WTC11 (cell line): ENCODE measurements at regions not wholly inside any gene's neighbourhood (a gene's known extent, or its start where the extent isn't known, plus 50 kb on each side); places are given as distances from the start of the nearest gene placed in this dataset.

Experiments used
- ATAC-seq: fragments of 200-7000 bp; cut with Tn5 transposase; 2 replicates; pipeline ENCODE4 v1.10.0; 2021; ENCODE audit warnings: mild to moderate bottlenecking, moderate library complexity
- CTCF ChIA-PET: fragments of 300-600 bp; sonication (Branson Sonifier 250); formaldehyde crosslinking; loops from one replicate; lab custom pipeline; 2021; ENCODE audit warnings: antibody characterized with exemption; lab: Charles Lee
- POLR2A ChIA-PET: fragments of 350-600 bp; sonication (Branson Sonifier 250); formaldehyde crosslinking; loops from one replicate; lab custom pipeline; 2021; ENCODE audit warnings: antibody characterized with exemption; lab: Charles Lee
- DNase-seq: peaks from one replicate; pipeline ENCODE4 v3.0.0; 2021; ENCODE audit warnings: low spot score
- H3K27ac Mint-ChIP-seq: 2 replicates; pipeline ENCODE4 v1.8.0; 2021; ENCODE audit warnings: mixed read lengths
- H3K27me3 Mint-ChIP-seq: 2 replicates; pipeline ENCODE4 v1.8.0; 2021; ENCODE audit warnings: low read depth, mild to moderate bottlenecking, moderate library complexity, mixed read lengths
- H3K36me3 Mint-ChIP-seq: 2 replicates; pipeline ENCODE4 v1.8.0; 2021; ENCODE audit warnings: mixed read lengths
- H3K4me1 Mint-ChIP-seq: 2 replicates; pipeline ENCODE4 v1.8.0; 2022; ENCODE audit warnings: mixed read lengths
- H3K4me3 Mint-ChIP-seq: 2 replicates; pipeline ENCODE4 v1.8.0; 2021; ENCODE audit warnings: mild to moderate bottlenecking, moderate library complexity, mixed read lengths
- H3K9me3 Mint-ChIP-seq: 2 replicates; pipeline ENCODE4 v1.8.0; 2021; ENCODE audit warnings: mixed read lengths
- EMX1 ChIP-seq: fragments of 250-450 bp; sonication (Bioruptor Pico); IDR thresholded peaks from 2 replicates; pipeline ENCODE4 v1.8.0; 2021; ENCODE audit warnings: mild to moderate bottlenecking
- ERG ChIP-seq: fragments of 250-450 bp; sonication (Bioruptor Pico); IDR thresholded peaks from 2 replicates; pipeline ENCODE4 v1.8.0; 2021; ENCODE audit warnings: mild to moderate bottlenecking
- FOXP1 ChIP-seq: sonication (generic); formaldehyde crosslinking; IDR thresholded peaks from 2 replicates; pipeline ENCODE4 v1.8.0; 2022; ENCODE audit warnings: missing genetic modification reagents, mild to moderate bottlenecking, moderate library complexity, borderline replicate concordance
- NFE2L1 ChIP-seq: sonication (generic); formaldehyde crosslinking; IDR thresholded peaks from 2 replicates; pipeline ENCODE4 v1.8.1; 2023; ENCODE audit warnings: missing genetic modification reagents
- OVOL2 ChIP-seq: fragments of 250-450 bp; sonication (Bioruptor Pico); IDR thresholded peaks from 2 replicates; pipeline ENCODE4 v1.9.0; 2021; ENCODE audit warnings: mild to moderate bottlenecking, borderline replicate concordance
- TEAD1 ChIP-seq: sonication (generic); formaldehyde crosslinking; IDR thresholded peaks from 2 replicates; pipeline ENCODE4 v1.8.0; 2022; ENCODE audit warnings: mild to moderate bottlenecking, missing genetic modification reagents
- TEAD4 ChIP-seq: sonication (generic); formaldehyde crosslinking; IDR thresholded peaks from 2 replicates; pipeline ENCODE4 v1.8.0; 2022; ENCODE audit warnings: mild to moderate bottlenecking, missing genetic modification reagents
- ZNF219 ChIP-seq: sonication (generic); formaldehyde crosslinking; IDR thresholded peaks from 2 replicates; pipeline ENCODE4 v1.8.0; 2023; ENCODE audit warnings: missing genetic modification reagents, mild to moderate bottlenecking, borderline replicate concordance
- ZNF232 ChIP-seq: sonication (generic); formaldehyde crosslinking; IDR thresholded peaks from 2 replicates; pipeline ENCODE4 v1.8.0; 2022; ENCODE audit warnings: mild to moderate bottlenecking, missing genetic modification reagents
- TF ChIP-seq, protein P1 (sequence below): fragments of 250-450 bp; sonication (Bioruptor Pico); IDR thresholded peaks from 2 replicates; pipeline ENCODE4 v2.1.2; 2022; ENCODE audit warnings: mild to moderate bottlenecking, moderate library complexity
- TF ChIP-seq, protein P2 (sequence below): sonication (generic); formaldehyde crosslinking; IDR thresholded peaks from 2 replicates; pipeline ENCODE4 v1.8.1; 2022; ENCODE audit warnings: missing genetic modification reagents, borderline replicate concordance
- TF ChIP-seq, protein P3 (sequence below): sonication (generic); formaldehyde crosslinking; conservative IDR thresholded peaks from 2 replicates; pipeline ENCODE4 v1.8.1; 2022; ENCODE audit warnings: mild to moderate bottlenecking, missing genetic modification reagents
- TF ChIP-seq, protein P4 (sequence below): fragments of 250-450 bp; sonication (Bioruptor Pico); conservative IDR thresholded peaks from 2 replicates; pipeline ENCODE4 v1.9.0; 2021; ENCODE audit warnings: mild to moderate bottlenecking
- TF ChIP-seq, protein P5 (sequence below): sonication (generic); formaldehyde crosslinking; IDR thresholded peaks from 2 replicates; pipeline ENCODE4 v1.8.1; 2023; ENCODE audit warnings: mild to moderate bottlenecking, missing genetic modification reagents

GRCh38 chr9:86456416-86456815 lies 102.2 kb upstream of the TUT7 start:
- Mint-ChIP-seq H3K4me3 (no peak overlapping the region), H3K4me1 (no peaks in the 10 kb centered on the region; the same call in 1 of the 2 replicates), H3K27ac (no peak overlapping the region), H3K9me3 (no peaks in the 10 kb centered on the region)
- DNase-seq (no peak), ATAC-seq (no peak)
- CTCF ChIA-PET, result no interaction called here
- POLR2A ChIA-PET, result no interaction called here
- no peak for TF ChIP-seq NFE2L1 (CRISPR knock-in tag)
- TF ChIP-seq TEAD4, result no peak
- TF ChIP-seq, protein P1, sequence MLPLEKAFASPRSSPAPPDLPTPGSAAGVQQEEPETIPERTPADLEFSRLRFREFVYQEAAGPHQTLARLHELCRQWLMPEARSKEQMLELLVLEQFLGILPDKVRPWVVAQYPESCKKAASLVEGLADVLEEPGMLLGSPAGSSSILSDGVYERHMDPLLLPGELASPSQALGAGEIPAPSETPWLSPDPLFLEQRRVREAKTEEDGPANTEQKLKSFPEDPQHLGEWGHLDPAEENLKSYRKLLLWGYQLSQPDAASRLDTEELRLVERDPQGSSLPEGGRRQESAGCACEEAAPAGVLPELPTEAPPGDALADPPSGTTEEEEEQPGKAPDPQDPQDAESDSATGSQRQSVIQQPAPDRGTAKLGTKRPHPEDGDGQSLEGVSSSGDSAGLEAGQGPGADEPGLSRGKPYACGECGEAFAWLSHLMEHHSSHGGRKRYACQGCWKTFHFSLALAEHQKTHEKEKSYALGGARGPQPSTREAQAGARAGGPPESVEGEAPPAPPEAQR (CRISPR knock-in tag), result no peak
- no peak for TF ChIP-seq ERG (CRISPR knock-in tag)
- TF ChIP-seq, all 79 proteins: peak for 0
- no peaks in the 10 kb centered on the region for H3K36me3 Mint-ChIP-seq
- no peaks in the 10 kb centered on the region for H3K27me3 Mint-ChIP-seq

DNA sequence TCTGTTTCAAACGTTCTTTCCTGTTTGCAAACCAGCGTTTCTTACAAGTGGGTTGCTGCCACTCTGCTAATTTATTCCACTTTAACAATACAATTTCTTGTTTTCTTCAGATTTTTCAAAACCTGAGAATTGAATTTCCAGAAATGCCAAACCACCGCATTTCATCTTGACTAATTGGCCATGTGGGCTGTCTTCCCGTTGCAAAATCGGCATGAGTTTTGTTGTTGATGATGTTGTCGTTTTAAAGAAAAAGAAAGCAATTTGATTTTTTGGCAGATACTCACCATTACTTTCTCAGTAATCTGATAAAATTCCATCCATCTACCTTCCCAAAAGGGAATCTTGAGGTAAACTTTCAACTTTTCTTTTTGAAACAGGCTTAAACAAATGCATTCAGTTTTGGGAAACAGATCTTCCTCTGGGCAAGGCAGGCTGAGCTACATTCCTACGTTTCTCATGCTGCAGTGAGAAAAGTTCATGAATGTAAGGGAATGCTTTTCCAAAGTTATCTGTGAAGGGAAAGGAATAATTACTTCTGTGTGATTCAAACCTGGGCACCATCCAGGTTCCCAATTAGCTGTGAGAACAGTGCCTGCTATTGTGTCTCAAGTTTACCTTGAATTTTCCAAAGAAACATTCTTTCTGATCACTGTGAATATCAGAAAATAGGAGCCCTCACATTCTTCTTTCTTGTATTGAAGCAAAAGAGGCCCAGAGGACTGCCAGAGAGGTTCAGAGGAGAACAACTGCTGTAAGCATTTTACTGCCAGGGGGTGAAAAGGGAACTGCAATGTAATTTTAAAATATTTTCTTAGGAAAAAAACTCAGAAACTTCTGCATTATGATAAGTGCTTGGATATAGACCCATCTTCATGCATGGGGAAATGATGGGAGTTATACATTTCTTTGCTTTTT lies 100.7 kb upstream of the TUT7 start:
- ATAC-seq (no peak), DNase-seq (no peak)
- no peaks in the 10 kb centered on the region for H3K27me3 Mint-ChIP-seq
- ChIA-PET POLR2A (no interaction called here), CTCF (interaction anchor here (1.8 kb wide), 1 partner anchor 21 kb away, joined by 5 read pairs; no protein-coding TSS in a partner anchor)
- no peak overlapping the region for H3K4me3 Mint-ChIP-seq
- no peaks in the 10 kb centered on the region for H3K9me3 Mint-ChIP-seq
- no peak for TF ChIP-seq ZNF219
- TF ChIP-seq EMX1 (CRISPR knock-in tag), result no peak
- TF ChIP-seq, protein P2, sequence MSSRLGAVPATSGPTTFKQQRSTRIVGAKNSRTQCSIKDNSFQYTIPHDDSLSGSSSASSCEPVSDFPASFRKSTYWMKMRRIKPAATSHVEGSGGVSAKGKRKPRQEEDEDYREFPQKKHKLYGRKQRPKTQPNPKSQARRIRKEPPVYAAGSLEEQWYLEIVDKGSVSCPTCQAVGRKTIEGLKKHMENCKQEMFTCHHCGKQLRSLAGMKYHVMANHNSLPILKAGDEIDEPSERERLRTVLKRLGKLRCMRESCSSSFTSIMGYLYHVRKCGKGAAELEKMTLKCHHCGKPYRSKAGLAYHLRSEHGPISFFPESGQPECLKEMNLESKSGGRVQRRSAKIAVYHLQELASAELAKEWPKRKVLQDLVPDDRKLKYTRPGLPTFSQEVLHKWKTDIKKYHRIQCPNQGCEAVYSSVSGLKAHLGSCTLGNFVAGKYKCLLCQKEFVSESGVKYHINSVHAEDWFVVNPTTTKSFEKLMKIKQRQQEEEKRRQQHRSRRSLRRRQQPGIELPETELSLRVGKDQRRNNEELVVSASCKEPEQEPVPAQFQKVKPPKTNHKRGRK (CRISPR knock-in tag), result no peak
- TF ChIP-seq, protein P3, sequence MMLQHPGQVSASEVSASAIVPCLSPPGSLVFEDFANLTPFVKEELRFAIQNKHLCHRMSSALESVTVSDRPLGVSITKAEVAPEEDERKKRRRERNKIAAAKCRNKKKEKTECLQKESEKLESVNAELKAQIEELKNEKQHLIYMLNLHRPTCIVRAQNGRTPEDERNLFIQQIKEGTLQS (CRISPR knock-in tag), result no peak
- TF ChIP-seq, protein P4, sequence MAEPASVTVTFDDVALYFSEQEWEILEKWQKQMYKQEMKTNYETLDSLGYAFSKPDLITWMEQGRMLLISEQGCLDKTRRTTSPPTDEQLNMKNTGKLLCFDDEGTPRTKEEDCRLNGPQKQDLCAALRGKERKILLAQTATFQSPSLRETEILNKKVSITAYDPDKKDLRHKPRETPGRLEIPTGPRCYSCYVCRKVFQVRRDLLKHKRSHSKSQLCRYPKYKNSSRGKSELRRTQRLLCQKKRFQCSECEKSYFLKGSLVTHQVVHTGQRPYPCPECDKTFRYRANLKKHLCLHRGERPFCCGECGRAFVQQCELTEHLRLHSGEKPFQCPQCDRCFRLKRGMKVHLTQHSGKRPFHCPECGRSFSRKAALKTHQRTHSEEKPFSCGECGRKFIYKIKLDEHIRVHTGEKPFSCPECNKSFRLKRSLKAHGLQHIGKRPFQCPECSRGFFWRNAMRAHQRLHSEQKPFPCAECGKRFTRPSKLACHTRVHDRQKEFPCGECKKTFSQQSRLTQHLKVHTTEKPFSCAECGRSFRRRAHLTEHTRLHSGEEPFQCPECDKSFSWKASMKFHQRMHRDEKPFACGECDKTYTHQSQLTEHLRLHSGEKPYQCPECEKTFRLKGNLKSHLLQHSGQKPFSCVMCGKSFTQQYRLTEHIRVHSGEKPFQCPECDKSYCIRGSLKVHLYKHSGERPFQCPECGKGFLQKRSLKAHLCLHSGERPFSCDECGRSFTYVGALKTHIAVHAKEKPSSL (CRISPR knock-in tag), result no peak
- TF ChIP-seq, protein P5, sequence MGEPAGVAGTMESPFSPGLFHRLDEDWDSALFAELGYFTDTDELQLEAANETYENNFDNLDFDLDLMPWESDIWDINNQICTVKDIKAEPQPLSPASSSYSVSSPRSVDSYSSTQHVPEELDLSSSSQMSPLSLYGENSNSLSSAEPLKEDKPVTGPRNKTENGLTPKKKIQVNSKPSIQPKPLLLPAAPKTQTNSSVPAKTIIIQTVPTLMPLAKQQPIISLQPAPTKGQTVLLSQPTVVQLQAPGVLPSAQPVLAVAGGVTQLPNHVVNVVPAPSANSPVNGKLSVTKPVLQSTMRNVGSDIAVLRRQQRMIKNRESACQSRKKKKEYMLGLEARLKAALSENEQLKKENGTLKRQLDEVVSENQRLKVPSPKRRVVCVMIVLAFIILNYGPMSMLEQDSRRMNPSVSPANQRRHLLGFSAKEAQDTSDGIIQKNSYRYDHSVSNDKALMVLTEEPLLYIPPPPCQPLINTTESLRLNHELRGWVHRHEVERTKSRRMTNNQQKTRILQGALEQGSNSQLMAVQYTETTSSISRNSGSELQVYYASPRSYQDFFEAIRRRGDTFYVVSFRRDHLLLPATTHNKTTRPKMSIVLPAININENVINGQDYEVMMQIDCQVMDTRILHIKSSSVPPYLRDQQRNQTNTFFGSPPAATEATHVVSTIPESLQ (CRISPR knock-in tag), result no peak
- TF ChIP-seq FOXP1 (CRISPR knock-in tag), result no peak
- no peak for TF ChIP-seq TEAD1 (CRISPR knock-in tag)
- TF ChIP-seq OVOL2 (CRISPR knock-in tag), result no peak
- no peak for TF ChIP-seq ZNF232 (CRISPR knock-in tag)
- TF ChIP-seq, protein P1 (CRISPR knock-in tag), result no peak
- no peak overlapping the region for H3K27ac Mint-ChIP-seq
- H3K4me1 Mint-ChIP-seq, result no peaks in the 10 kb centered on the region; the same call in 1 of the 2 replicates
- no peaks in the 10 kb centered on the region for H3K36me3 Mint-ChIP-seq
